Mammary epithelial cell (primary cell): ENCODE measurements at regions not wholly inside any gene's neighbourhood (a gene's known extent, or its start where the extent isn't known, plus 50 kb on each side); places are given as distances from the start of the nearest gene placed in this dataset.
"Not testable (repeated sequence)": the region's sequence is repeated elsewhere in the genome, so short reads cannot be mapped to it uniquely, and the experiment has no call there.

Experiments
- CTCF ChIP-seq, 2 donors: IDR thresholded peaks in 1 of 2; conservative IDR thresholded peaks in 1 of 2; 2 replicates each; pipeline ENCODE4 v1.5.1; 2011 to 2012; ENCODE audit warnings: inconsistent platforms in 2 of 2, low read length in 2 of 2, mild to moderate bottlenecking in 2 of 2, control low read depth in 1 of 2, low read depth in 1 of 2; ENCODE audit not compliant: insufficient read depth in 1 of 2; ENCODE audit errors: extremely low read depth in 1 of 2
- EZH2 ChIP-seq: IDR thresholded peaks from 2 replicates; pipeline ENCODE4 v1.6.1; 2012; ENCODE audit warnings: low read length, inconsistent platforms, borderline replicate concordance

GRCh38 chr9:41741173-41741572 lies 388.1 kb downstream of the CNTNAP3B start:
- not testable (repeated sequence) for TF ChIP-seq CTCF (conservative IDR thresholded peaks at IDR 0.05 in 1 of 2, IDR thresholded peaks at IDR 0.05 in 1 of 2; ENCODE audit: extremely low read depth in 1 of 2, insufficient read depth in 1 of 2, low read depth in 1 of 2, low read length in 2 of 2); EZH2
